Epidermal melanocyte (primary cell): ENCODE measurements at regions not wholly inside any gene's neighbourhood (a gene's known extent, or its start where the extent isn't known, plus 50 kb on each side); places are given as distances from the start of the nearest gene placed in this dataset.
"Not testable (repeated sequence)": the region's sequence is repeated elsewhere in the genome, so short reads cannot be mapped to it uniquely, and the experiment has no call there.

Experiments used
- DNase-seq: peaks from one replicate; pipeline ENCODE4 v3.0.0; 2011; ENCODE audit warnings: low spot score; ENCODE audit not compliant: insufficient read length

GRCh38 chr11:98455500-98456307, 565.0 kb upstream of the CNTN5 start:
- DNase-seq = no peak

- DNase-seq = no peak
These were observed 564.5 kb upstream of the CNTN5 start for GRCh38 chr11:98456308-98456680.

DNA sequence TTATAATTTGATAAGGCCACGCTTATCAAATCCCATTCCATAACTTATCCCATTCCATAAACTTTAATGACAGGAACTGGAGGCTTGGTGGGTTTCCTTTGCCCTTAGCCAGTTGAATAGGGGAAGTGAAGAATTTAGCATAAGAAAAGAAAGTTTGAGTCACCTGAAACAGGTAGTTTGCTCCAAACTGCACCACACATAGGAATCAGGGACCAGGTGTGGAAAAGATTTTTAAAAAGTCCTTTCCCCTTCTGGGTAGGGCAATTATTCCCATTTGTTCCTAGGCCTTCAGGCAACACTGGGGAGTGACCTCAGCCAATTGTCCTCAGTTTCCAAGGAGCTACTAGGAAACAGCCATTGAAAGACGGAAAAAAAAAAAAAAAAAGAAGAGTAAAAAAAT, 525.7 kb upstream of the CNTN5 start:
- no peak for DNase-seq

DNA sequence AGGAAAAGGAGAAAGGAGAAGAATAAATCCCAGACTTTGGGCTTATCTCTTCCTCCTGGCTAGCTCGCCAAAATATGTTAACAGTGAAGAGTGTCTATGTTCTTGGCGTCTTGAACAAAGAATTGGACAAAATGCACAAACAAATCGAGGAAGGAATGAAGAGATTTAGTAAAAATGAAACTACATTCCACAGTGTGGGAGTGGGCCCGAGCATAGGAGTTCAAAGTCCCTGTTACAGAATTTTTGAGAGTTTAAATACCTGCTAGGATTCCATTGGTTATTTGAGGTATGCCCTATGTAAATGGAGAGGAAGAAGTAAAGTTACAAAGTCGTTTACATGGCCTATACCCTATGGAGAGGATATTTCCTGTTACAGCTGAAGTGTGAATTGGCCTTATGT, 525.1 kb upstream of the CNTN5 start:
- no peak for DNase-seq

DNA sequence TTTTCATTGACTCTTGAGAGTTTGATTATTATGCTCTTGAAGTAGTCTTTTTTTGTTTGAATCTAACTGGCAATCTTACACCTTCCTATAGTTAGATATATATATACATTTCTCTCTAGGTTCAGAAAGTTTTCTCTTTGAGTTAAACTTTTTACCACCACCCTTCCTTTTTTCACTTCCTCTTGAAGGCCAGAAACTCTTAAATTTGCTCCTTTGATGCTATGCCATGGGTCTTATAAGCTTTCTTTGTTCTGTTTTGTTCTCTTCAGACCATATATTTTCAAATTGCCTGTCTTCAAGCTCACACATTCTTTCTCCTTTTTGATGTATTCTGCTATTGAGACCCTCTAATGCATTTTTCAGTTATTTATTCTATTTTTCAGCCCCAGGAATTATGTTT, 513.5 kb upstream of the CNTN5 start:
- DNase-seq = no peak

- DNase-seq = no peak
These were observed 507.8 kb upstream of the CNTN5 start for GRCh38 chr11:98512938-98513337.

DNA sequence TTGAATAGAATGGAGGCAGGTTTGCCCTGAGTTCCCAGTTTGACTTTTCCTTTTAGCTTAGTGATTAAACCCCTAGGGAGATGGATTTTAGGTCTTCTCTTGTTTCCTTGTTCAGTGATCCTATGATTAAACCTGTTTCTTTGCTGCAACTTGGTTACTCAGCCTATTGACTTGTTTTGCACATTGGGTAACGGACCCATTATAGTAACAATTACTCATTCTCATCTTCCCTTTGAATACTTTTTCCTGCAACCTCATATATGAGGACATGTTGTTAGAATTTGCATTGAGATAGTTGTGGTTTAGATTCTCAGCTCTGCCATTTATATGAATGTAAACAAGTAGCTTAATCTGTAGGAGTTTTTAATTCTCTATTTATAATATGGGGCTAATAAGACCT, 489.2 kb upstream of the CNTN5 start:
- no peak for DNase-seq

DNA sequence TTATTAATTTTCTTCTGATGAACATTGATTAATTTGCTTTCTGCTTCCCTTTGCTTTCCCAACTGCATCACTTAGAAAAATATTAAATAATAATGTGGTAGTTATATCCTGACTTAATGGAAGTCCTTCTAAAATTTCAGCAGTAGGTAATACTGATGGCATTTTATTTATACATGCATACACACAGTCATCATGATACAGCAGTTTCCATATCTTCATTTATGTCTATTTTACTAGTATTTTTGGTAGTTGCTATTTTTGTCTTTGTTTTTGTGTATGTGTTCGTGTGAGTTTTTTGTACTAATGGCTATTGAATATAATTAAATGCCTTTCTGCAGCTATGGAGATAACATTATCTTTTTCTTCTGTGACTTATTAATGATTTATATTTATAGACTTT, 484.7 kb upstream of the CNTN5 start:
- DNase-seq = no peak

DNA sequence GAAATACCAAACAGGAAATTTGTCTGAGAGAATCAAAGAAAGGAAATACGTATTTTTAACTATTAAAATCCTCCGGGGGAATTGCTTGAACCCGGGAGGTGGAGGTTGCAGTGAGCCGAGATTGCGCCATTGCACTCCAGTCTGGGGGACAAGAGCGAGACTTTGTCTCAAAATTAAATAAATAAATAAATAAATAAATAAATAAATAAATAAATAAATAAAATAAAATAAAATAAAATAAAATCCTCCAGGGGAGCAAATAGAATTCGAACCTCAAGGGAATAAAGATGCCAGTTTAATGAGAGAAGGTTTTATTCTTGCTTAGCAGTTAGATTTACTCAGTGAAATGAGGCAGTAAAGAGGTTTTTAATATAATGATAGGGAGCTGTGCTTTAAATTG, 482.4 kb upstream of the CNTN5 start:
- not testable (repeated sequence) for DNase-seq

DNA sequence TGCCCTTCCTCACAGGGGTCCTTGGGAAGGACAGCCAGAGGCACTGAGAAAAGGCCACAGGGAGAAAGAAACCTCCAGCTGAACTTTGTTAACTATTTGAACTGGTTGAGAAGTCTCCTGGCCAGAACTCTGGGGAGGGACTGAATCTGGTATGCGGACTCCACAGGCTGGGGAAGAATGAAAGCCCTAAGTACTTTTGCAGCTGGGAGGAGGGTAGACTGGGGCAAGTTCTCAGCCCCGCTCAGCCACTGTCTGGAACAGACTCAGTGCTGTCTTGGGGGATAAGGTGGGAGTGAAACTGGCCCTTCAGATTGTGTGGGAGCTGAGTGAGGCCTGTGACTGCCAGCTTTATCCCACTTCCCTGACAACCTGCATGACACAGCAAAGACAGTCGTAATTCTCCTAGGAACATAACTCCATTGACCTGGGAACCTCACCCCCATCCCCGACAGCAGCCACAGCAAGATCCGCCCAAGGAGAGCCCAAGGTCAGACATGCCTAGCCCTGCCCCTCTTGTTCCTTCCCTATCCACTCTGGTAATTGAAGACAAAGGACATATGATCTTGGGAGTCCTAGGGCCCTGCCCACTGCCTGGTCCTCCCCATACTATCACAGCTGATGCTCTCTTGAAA, 475.1 kb upstream of the CNTN5 start:
- DNase-seq = no peak

DNA sequence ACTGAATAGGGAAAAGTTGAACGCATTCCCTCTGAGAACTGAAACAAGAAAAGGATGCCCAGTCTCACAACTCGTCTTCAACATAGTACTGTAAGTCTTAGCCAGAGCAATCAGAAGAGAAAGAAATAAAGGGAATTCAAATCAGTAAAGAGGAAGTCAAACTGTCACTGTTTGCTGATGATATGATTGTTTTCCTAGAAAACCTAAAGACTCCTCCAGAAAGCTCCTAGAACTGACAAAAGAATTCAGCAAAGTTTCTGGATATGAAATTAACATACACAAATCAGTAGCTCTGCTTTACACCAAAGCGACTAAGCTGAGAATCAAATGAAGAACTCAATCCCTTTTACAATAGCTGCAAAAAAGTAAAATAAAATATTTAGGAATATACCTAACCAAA, 471.2 kb upstream of the CNTN5 start:
- no peak for DNase-seq

DNA sequence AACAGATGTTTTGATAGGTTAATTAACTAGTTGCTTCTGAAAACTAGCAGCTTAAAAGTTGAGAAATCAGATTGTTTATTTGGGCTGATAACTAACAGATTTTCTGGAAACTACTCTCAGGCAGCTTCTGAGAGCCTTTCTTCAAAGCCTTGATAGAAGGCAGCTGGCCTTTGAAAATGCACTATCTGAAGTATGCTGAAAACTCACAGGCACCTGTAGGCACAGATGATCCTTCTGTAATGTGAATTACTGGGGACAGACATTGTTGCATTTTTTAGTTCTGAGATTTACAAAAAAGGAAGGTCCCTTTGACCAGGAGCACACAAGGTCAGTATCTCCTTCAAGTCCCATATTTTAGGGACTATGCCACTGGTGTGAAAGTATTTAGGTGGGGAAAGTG, 460.8 kb upstream of the CNTN5 start:
- no peak for DNase-seq

- no peak for DNase-seq
These were observed 459.5 kb upstream of the CNTN5 start for GRCh38 chr11:98561252-98561651.

DNA sequence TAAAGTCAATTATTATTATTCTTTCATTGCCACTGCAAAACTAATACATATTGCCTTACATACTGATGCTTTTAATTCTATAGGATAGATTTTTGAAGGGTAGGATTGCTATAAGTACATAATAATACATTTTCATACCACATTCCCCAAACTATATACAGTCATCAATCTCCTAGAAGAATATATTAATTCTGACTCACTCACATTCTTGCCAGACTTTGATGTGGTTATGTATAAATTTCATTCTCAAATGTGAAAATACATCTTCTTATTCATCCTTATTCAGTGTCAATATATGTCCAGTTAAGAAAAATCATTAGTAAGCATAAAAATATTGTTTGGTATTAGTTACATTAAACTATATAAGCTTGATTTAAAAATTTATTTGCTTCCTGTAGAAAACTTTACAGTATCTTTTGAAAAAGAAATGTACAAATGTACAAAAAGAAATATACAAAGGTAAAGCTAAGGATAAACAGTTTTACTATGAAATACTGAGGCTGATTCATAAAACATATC, 458.8 kb upstream of the CNTN5 start:
- DNase-seq = no peak

DNA sequence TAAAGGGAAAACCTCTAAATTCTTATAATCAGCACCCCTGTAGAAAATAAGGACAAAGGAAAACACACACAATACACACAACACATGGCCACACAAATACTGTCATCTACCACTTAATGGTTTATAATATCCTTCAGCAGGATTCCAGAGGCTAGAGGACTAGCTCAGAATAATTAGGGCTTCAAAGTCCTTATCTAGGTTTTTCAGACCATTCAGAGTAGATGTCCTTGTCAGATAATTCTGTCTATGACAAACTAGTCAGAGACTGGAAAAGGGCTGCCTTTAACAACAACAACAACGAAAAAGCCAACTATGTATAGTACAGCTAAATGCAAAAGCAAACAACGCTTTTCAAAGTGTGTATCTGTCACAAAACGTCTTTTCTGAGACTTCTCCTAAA, 456.5 kb upstream of the CNTN5 start:
- DNase-seq = no peak

DNA sequence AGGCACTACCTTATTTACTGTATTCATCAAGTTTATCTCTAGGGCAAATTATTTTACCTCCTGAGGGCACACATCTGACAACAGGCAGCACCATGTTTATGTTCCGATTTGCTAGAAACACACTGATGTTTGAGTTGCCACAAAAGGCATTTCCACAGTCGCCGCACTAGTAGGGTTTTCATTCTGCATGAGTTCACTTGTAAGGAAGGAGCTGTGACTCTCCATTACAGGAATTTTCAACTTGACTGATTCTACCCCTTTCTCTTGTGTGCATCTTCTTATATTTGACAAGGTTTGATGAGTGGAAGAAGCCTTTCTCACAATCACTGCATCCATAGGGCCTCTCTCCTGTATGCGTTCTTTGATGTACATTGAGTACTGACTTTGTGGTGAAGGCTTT, 455.9 kb upstream of the CNTN5 start:
- DNase-seq = no peak

- no peak for DNase-seq
These were observed 455.4 kb upstream of the CNTN5 start for GRCh38 chr11:98565311-98565710.

GRCh38 chr11:98566978-98567377, 453.8 kb upstream of the CNTN5 start:
- DNase-seq = no peak

- DNase-seq = no peak
These were observed 452.7 kb upstream of the CNTN5 start for GRCh38 chr11:98568013-98568412.

- DNase-seq = no peak
These were observed 447.8 kb upstream of the CNTN5 start for GRCh38 chr11:98572941-98573340.

- no peak for DNase-seq
These were observed 432.9 kb upstream of the CNTN5 start for GRCh38 chr11:98587884-98588283.

DNA sequence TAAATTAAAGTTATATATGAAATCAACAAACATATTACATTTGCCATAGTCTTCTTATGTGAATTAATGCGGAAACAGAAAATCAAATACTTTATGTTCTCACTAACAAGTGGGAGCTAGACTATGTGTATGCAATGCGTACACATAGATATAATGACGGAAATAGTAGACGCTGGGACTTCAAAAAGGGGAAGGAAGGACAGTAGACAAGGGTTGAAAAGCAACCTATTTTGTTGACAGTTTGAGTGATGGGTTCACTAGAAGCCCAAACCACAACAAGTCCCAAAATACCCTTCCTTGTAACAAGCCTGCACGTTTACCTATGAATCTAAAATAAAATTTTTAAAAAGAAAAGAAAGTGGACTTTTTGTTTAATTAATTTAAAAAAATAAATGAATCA, 430.8 kb upstream of the CNTN5 start:
- no peak for DNase-seq

DNA sequence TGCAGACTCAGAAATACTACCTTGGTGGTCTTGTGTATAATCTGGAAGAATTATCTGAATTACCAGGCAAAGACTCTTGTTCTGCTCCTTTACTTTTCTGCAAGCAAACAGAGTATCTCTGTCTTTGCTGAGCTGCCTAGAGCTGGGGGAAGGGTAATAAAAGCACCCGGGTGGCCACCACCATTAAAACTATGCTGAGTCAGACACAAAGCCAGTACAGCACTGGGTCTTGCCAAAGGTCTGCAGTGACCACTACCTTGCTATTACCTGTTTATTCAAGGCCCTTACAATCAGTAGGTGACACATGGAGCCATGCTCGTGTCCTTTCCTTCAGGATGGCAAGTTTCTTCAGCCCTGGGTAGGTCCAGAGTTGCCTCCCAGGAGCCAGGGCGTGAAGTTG, 420.6 kb upstream of the CNTN5 start:
- DNase-seq = no peak
